Lower leg skin (tissue), 3 donors: ENCODE measurements at regions not wholly inside any gene's neighbourhood (a gene's known extent, or its start where the extent isn't known, plus 50 kb on each side); places are given as distances from the start of the nearest gene placed in this dataset.

Experiments used
- POLR2A ChIP-seq, 2 donors: fragments of 450-650 bp; IDR thresholded peaks; one replicate each; pipeline ENCODE4 v1.6.1; 2016 to 2017; ENCODE audit warnings: antibody characterized with exemption in 2 of 2, mild to moderate bottlenecking in 1 of 2, moderate library complexity in 1 of 2
- TF ChIP-seq, protein P1 (sequence below), 3 donors: fragments of 450-650 bp; IDR thresholded peaks; one replicate each; pipeline ENCODE4 v1.5.1; 2016; ENCODE audit warnings: antibody characterized with exemption in 3 of 3, mild to moderate bottlenecking in 3 of 3, moderate library complexity in 2 of 3

- TF ChIP-seq, protein P1, sequence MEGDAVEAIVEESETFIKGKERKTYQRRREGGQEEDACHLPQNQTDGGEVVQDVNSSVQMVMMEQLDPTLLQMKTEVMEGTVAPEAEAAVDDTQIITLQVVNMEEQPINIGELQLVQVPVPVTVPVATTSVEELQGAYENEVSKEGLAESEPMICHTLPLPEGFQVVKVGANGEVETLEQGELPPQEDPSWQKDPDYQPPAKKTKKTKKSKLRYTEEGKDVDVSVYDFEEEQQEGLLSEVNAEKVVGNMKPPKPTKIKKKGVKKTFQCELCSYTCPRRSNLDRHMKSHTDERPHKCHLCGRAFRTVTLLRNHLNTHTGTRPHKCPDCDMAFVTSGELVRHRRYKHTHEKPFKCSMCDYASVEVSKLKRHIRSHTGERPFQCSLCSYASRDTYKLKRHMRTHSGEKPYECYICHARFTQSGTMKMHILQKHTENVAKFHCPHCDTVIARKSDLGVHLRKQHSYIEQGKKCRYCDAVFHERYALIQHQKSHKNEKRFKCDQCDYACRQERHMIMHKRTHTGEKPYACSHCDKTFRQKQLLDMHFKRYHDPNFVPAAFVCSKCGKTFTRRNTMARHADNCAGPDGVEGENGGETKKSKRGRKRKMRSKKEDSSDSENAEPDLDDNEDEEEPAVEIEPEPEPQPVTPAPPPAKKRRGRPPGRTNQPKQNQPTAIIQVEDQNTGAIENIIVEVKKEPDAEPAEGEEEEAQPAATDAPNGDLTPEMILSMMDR (IDR thresholded peaks at IDR 0.05), result no peak
- no peak for TF ChIP-seq POLR2A (IDR thresholded peaks at IDR 0.05)
Measured at GRCh38 chr6:138638604-138639003, 135.0 kb upstream of the CCDC28A start.
